H1 (cell line): ENCODE measurements at regions not wholly inside any gene's neighbourhood (a gene's known extent, or its start where the extent isn't known, plus 50 kb on each side); places are given as distances from the start of the nearest gene placed in this dataset.

Experiments
- CTCF ChIA-PET: fragments of 300-600 bp; sonication (Branson Sonifier 250); formaldehyde crosslinking; loops from one replicate; lab custom pipeline; 2021; ENCODE audit not compliant: partially characterized antibody; lab: Charles Lee
- POLR2A ChIA-PET: fragments of 300-600 bp; sonication (Branson Sonifier 250); formaldehyde crosslinking; loops from one replicate; lab custom pipeline; 2021; ENCODE audit warnings: inconsistent platforms; ENCODE audit not compliant: partially characterized antibody; lab: Charles Lee
- DNase-seq, 2 experiments: peaks; one replicate each; pipeline versions ENCODE4 v3.0.0 to v3.0.0-alpha.2; 2010 to 2022; ENCODE audit warnings: low spot score in 2 of 2, low read depth in 1 of 2, mixed read lengths in 1 of 2
- FAIRE-seq: peaks from 2 replicates; lab custom pipeline; 2011; peaks lifted over from hg19 to GRCh38; lab: Jason Lieb, UNC
- H2AFZ ChIP-seq: 2 replicates; pipeline ENCODE4 v1.8.1; 2012; ENCODE audit warnings: low read length, inconsistent platforms
- H2AK5ac ChIP-seq: 2 replicates; pipeline ENCODE4 v1.6.1; 2013; ENCODE audit warnings: low read depth, low read length
- H2BK120ac ChIP-seq: replicated peaks from 2 replicates; pipeline ENCODE3; 2013; ENCODE audit warnings: low read depth, low read length, inconsistent platforms
- H2BK12ac ChIP-seq: 2 replicates; pipeline ENCODE4 v1.6.1; 2013; ENCODE audit warnings: low read depth, low read length
- H2BK15ac ChIP-seq: 2 replicates; pipeline ENCODE4 v1.6.1; 2013; ENCODE audit warnings: low read length
- H2BK20ac ChIP-seq: 2 replicates; pipeline ENCODE4 v1.6.1; 2013; ENCODE audit warnings: low read length
- H2BK5ac ChIP-seq: 2 replicates; pipeline ENCODE4 v1.6.1; 2013; ENCODE audit warnings: low read depth, low read length
- H3K14ac ChIP-seq: 2 replicates; pipeline ENCODE4 v1.6.1; 2013; ENCODE audit warnings: inconsistent platforms; ENCODE audit not compliant: insufficient read length
- H3K18ac ChIP-seq: 2 replicates; pipeline ENCODE4 v1.6.1; 2013; ENCODE audit warnings: low read length; ENCODE audit errors: extremely low read depth
- H3K23ac ChIP-seq: 2 replicates; pipeline ENCODE4 v1.6.1; 2013; ENCODE audit warnings: inconsistent platforms; ENCODE audit not compliant: insufficient read length
- H3K23me2 ChIP-seq: 2 replicates; pipeline ENCODE4 v1.6.1; 2013; ENCODE audit warnings: low read depth, low read length
- H3K27ac ChIP-seq: 2 replicates; pipeline ENCODE4 v1.6.1; 2011; ENCODE audit warnings: low read depth, low read length, inconsistent platforms
- H3K27me3 ChIP-seq, 4 experiments: replicated peaks in 1 of 4; 1 replicate in 1 of 4; 2 replicates in 3 of 4; pipeline versions ENCODE4 v1.6.1 to v1.8.1; 2011 to 2013; ENCODE audit warnings: low read length in 3 of 4, mild to moderate bottlenecking in 3 of 4, inconsistent platforms in 2 of 4, mixed read lengths in 2 of 4, moderate library complexity in 1 of 4; ENCODE audit not compliant: control insufficient read depth in 3 of 4, insufficient read depth in 3 of 4; ENCODE audit errors: extremely low read depth in 1 of 4
- H3K36me3 ChIP-seq, 4 experiments: 2 replicates each; pipeline versions ENCODE4 v1.6.1 to v1.8.1; 2011 to 2013; ENCODE audit warnings: mild to moderate bottlenecking in 4 of 4, low read length in 3 of 4, moderate library complexity in 2 of 4, control low read depth in 1 of 4, inconsistent platforms in 1 of 4; ENCODE audit not compliant: insufficient read depth in 4 of 4, control insufficient read depth in 2 of 4
- H3K4ac ChIP-seq: replicated peaks from 2 replicates; pipeline ENCODE3; 2013; ENCODE audit warnings: low read length, low read depth, mixed read lengths, inconsistent platforms; ENCODE audit not compliant: insufficient read length
- H3K4me1 ChIP-seq, 4 experiments: replicated peaks in 1 of 4; 1 replicate in 1 of 4; 2 replicates in 3 of 4; pipeline versions ENCODE4 v1.6.1 to v1.8.1; 2011 to 2013; ENCODE audit warnings: low read length in 3 of 4, inconsistent platforms in 2 of 4, mixed read lengths in 1 of 4; ENCODE audit not compliant: insufficient read depth in 4 of 4, control insufficient read depth in 3 of 4
- H3K4me2 ChIP-seq, 2 experiments: 2 replicates each; pipeline versions ENCODE4 v1.6.1 to v1.8.1; 2011 to 2013; ENCODE audit warnings: low read depth in 2 of 2, low read length in 2 of 2, control low read depth in 1 of 2, inconsistent platforms in 1 of 2, mild to moderate bottlenecking in 1 of 2; ENCODE audit not compliant: insufficient read depth in 1 of 2
- H3K4me3 ChIP-seq, 4 experiments: fragments of 200-600, 300-600 bp in 1 of 4; sonication (generic), shearing (Covaris generic), sonication (Bioruptor Twin) in 1 of 4; 2 replicates each; pipeline versions ENCODE4 v1.5.1 to v1.8.1; 2011 to 2016; ENCODE audit warnings: low read length in 4 of 4, low read depth in 3 of 4, control low read depth in 2 of 4, inconsistent platforms in 2 of 4, mild to moderate bottlenecking in 2 of 4, mixed read lengths in 1 of 4, moderate library complexity in 1 of 4; ENCODE audit not compliant: insufficient read depth in 2 of 4; ENCODE audit errors: extremely low read depth in 1 of 4
- H3K56ac ChIP-seq: replicated peaks from 2 replicates; pipeline ENCODE3; 2013; ENCODE audit warnings: low read depth, mild to moderate bottlenecking, mixed read lengths, low read length, inconsistent platforms; ENCODE audit not compliant: insufficient read length
- H3K79me1 ChIP-seq: 2 replicates; pipeline ENCODE4 v1.6.1; 2013; ENCODE audit warnings: low read depth, low read length, control low read depth
- H3K79me2 ChIP-seq, 2 experiments: 2 replicates each; pipeline versions ENCODE4 v1.6.1 to v1.8.1; 2012 to 2013; ENCODE audit warnings: low read length in 2 of 2, mild to moderate bottlenecking in 2 of 2, inconsistent platforms in 1 of 2; ENCODE audit not compliant: insufficient read depth in 2 of 2, control insufficient read depth in 1 of 2
- H3K9ac ChIP-seq, 4 experiments: replicated peaks in 1 of 4; 1 replicate in 1 of 4; 2 replicates in 3 of 4; pipeline versions ENCODE4 v1.6.1 to v1.8.1; 2011 to 2013; ENCODE audit warnings: low read depth in 3 of 4, low read length in 3 of 4, control low read depth in 2 of 4, mild to moderate bottlenecking in 2 of 4, moderate library complexity in 2 of 4, inconsistent platforms in 1 of 4; ENCODE audit errors: extremely low read depth in 1 of 4
- H3K9me3 ChIP-seq, 2 experiments: 2 replicates each; pipeline versions ENCODE4 v1.6.1 to v1.8.1; 2012 to 2013; ENCODE audit warnings: mild to moderate bottlenecking in 2 of 2, moderate library complexity in 2 of 2, control low read depth in 1 of 2, inconsistent platforms in 1 of 2, low read depth in 1 of 2, low read length in 1 of 2, mixed read lengths in 1 of 2; ENCODE audit not compliant: insufficient read depth in 2 of 2
- H4K20me1 ChIP-seq, 2 experiments: replicated peaks in 1 of 2; 2 replicates each; pipeline versions ENCODE3 to v1.8.1; 2011 to 2013; ENCODE audit warnings: inconsistent platforms in 2 of 2, low read length in 2 of 2, mild to moderate bottlenecking in 1 of 2; ENCODE audit not compliant: insufficient read depth in 2 of 2, control insufficient read depth in 1 of 2
- H4K5ac ChIP-seq: 2 replicates; pipeline ENCODE4 v1.6.1; 2013; ENCODE audit warnings: low read length, low read depth, mixed read lengths, inconsistent platforms; ENCODE audit not compliant: insufficient read length
- H4K8ac ChIP-seq: 2 replicates; pipeline ENCODE4 v1.8.0; 2013; ENCODE audit warnings: mild to moderate bottlenecking, moderate library complexity, low read length, inconsistent platforms; ENCODE audit not compliant: insufficient read depth; ENCODE audit errors: extremely low read depth
- H4K91ac ChIP-seq: replicated peaks from 2 replicates; pipeline ENCODE3; 2013; ENCODE audit warnings: low read length, mixed read lengths, inconsistent platforms; ENCODE audit not compliant: insufficient read length
- EGR1 ChIP-seq: IDR thresholded peaks from 2 replicates; pipeline ENCODE4 v1.6.1; 2011; ENCODE audit warnings: low read depth, low read length, borderline replicate concordance
- JUND ChIP-seq: IDR thresholded peaks from 2 replicates; pipeline ENCODE4 v1.6.1; 2011; ENCODE audit warnings: mild to moderate bottlenecking, improper control_type of control experiment, low read length
- MAFK ChIP-seq: IDR thresholded peaks from 2 replicates; pipeline ENCODE4 v1.6.1; 2012; ENCODE audit warnings: low read depth, mild to moderate bottlenecking, improper control_type of control experiment, low read length
- NRF1 ChIP-seq: IDR thresholded peaks from 2 replicates; pipeline ENCODE4 v1.6.1; 2011; ENCODE audit warnings: mild to moderate bottlenecking, low read depth, low read length, improper control_type of control experiment
- RBBP5 ChIP-seq: IDR thresholded peaks from 2 replicates; pipeline ENCODE4 v1.7.1; 2012; ENCODE audit warnings: low read depth, mild to moderate bottlenecking, inconsistent platforms, low read length, moderate library complexity, borderline replicate concordance
- TAF7 ChIP-seq: optimal IDR thresholded peaks from 2 replicates; pipeline ENCODE3; 2011; ENCODE audit warnings: low read depth, mild to moderate bottlenecking, inconsistent platforms, low read length, moderate library complexity, borderline replicate concordance
- TBP ChIP-seq: IDR thresholded peaks from 2 replicates; pipeline ENCODE4 v1.6.1; 2011; ENCODE audit warnings: low read depth, low read length, improper control_type of control experiment
- TCF12 ChIP-seq: IDR thresholded peaks from 2 replicates; pipeline ENCODE4 v1.6.1; 2011; ENCODE audit warnings: low read depth, mild to moderate bottlenecking, low read length
- USF2 ChIP-seq: IDR thresholded peaks from 2 replicates; pipeline ENCODE4 v1.6.1; 2011; ENCODE audit warnings: low read length, improper control_type of control experiment
- WGBS, 2 experiments: shearing (Covaris generic) in 1 of 2; methylation state at CpG; one replicate each; pipeline versions ENCODE4 v1.1.6 to v1.1.7; 2013 to 2015; ENCODE audit warnings: low lambda C conversion rate in 2 of 2, mixed read lengths in 2 of 2, inconsistent platforms in 1 of 2, low coverage in 1 of 2, missing lambda C conversion rate in 1 of 2; ENCODE audit not compliant: insufficient replicate concordance in 2 of 2, insufficient coverage in 1 of 2, insufficient read length in 1 of 2; ENCODE audit errors: extremely low coverage in 1 of 2, missing lambda C conversion rate in 1 of 2; 5-methylcytosine and 5-hydroxymethylcytosine counted together

GRCh38 chr15:96977886-96978285, 647.4 kb downstream of the NR2F2 start:
- H3K27me3 ChIP-seq: no peaks in the 10 kb centered on the region
- H3K4me3 ChIP-seq: no peak overlapping the region
- H3K18ac ChIP-seq: no peak overlapping the region
- WGBS, 2 experiments: 85% methylated on average over 2 of the region's 2 CpGs; no CpG with 5 or more reads in 1 of the 2 experiments
- no peaks in the 10 kb centered on the region for H3K36me3 ChIP-seq
- no peak overlapping the region for H3K14ac ChIP-seq
- no peaks in the 10 kb centered on the region for H3K79me2 ChIP-seq
- H4K5ac ChIP-seq: no peak overlapping the region
- DNase-seq (no peak), FAIRE-seq (no peak)
- no peak for TF ChIP-seq TAF7
- TF ChIP-seq TBP: no peak
- TF ChIP-seq MAFK: no peak
- no peak for TF ChIP-seq JUND
- no peak for TF ChIP-seq USF2
- no peak for TF ChIP-seq EGR1
- TF ChIP-seq NRF1: no peak
- TF ChIP-seq RBBP5: no peak
- TF ChIP-seq TCF12: no peak
- ChIA-PET POLR2A (no interaction called here), CTCF (no interaction called here)
- no peaks in the 10 kb centered on the region for H3K79me1 ChIP-seq
- no peak overlapping the region for H2BK15ac ChIP-seq
- no peak overlapping the region for H4K91ac ChIP-seq
- no peaks in the 10 kb centered on the region for H3K4me1 ChIP-seq
- H2AK5ac ChIP-seq: no peak overlapping the region
- no peak overlapping the region for H4K8ac ChIP-seq
- no peak overlapping the region for H2BK5ac ChIP-seq
- H3K27ac ChIP-seq: no peak overlapping the region
- no peaks in the 10 kb centered on the region for H3K23me2 ChIP-seq
- no peak overlapping the region for H3K4me2 ChIP-seq
- no peak overlapping the region for H2BK120ac ChIP-seq
- no peak overlapping the region for H3K56ac ChIP-seq
- no peak overlapping the region for H3K9ac ChIP-seq
- H3K9me3 ChIP-seq: no peaks in the 10 kb centered on the region
- no peak overlapping the region for H2BK12ac ChIP-seq
- H2AFZ ChIP-seq: 0 out of 2 replicates have a peak overlapping the region, but pooled peaks have one; percentile 33
- H2BK20ac ChIP-seq: no peak overlapping the region
- H3K4ac ChIP-seq: no peak overlapping the region
- no peaks in the 10 kb centered on the region for H4K20me1 ChIP-seq
- no peak overlapping the region for H3K23ac ChIP-seq
